ENCODE measurements at regions not wholly inside any gene's neighbourhood (a gene's known extent, or its start where the extent isn't known, plus 50 kb on each side); places are given as distances from the start of the nearest gene placed in this dataset.

GRCh38 chr22:47587861-47588577 is 825.6 kb downstream of the TBC1D22A start:
- DNase-seq (ENCODE audit: low read depth in 2 of 2) = no peak

DNA sequence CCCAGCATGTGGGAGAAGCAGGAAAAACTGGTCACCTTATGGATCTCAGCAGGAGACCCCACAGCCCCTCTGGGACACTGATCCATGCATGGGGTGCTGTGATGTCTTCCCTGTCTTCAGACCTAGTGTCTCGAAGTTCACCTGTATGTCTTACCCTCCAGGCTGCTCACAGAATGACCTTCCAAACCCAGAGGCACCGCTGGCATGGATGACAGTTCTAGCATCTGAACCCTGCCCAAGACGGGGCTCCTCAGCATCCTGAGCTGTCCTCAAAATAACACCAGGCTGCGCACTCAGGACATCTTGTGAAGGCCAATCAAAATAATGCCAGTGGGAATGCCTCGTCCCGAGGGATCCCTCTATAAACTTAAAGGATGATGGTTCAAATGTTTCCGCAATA is 824.9 kb downstream of the TBC1D22A start:
- DNase-seq (ENCODE audit: low read depth in 2 of 2) = no peak

DNA sequence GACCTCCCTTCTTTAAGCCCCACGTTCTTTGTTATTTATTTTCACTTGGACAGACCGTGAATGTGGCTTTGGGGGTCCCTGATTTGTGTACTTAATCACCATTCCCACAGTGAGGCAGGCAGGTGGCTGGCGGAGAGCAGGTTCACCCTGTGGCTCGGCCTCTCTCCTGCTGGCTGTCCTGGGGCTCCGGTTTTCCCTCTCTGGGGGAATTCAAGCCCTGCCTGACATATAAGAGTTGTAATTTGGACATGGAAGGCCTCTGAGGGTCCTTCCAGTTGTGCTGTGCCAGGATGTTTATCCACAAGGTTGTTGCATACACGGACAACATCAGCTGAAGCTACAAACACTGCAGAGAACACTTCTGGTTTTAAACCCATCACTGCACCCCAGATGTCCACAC is 824.5 kb downstream of the TBC1D22A start:
- no peak for DNase-seq (ENCODE audit: low read depth in 2 of 2)

- DNase-seq (ENCODE audit: low read depth in 2 of 2) = no peak
These were observed 823.6 kb downstream of the TBC1D22A start for GRCh38 chr22:47586038-47586437.

- no peak for DNase-seq (ENCODE audit: low read depth in 2 of 2)
These were observed 821.6 kb downstream of the TBC1D22A start for GRCh38 chr22:47583959-47584562.

DNA sequence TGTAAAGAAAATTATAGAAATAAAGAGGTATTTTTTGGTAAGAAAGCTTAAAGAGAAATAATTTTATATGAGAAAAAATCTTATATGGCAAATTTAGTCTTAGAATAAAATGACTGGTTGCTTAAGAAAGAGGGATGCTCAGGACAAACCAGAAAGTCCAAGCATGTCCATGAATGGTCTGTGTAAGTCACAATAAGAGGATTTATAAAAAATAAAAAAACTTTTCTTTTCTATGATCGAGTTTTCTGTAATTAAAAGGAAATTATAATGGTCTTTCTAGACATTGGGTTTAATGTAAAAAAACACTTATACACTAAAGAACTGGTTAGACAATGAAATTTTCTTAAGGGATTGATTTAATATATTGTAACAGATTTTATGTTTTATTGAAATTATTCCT is 819.6 kb downstream of the TBC1D22A start:
- DNase-seq (ENCODE audit: low read depth in 2 of 2) = no peak

GRCh38 chr22:47580121-47580520 is 817.7 kb downstream of the TBC1D22A start:
- no peak for DNase-seq (ENCODE audit: low read depth in 2 of 2)

DNA sequence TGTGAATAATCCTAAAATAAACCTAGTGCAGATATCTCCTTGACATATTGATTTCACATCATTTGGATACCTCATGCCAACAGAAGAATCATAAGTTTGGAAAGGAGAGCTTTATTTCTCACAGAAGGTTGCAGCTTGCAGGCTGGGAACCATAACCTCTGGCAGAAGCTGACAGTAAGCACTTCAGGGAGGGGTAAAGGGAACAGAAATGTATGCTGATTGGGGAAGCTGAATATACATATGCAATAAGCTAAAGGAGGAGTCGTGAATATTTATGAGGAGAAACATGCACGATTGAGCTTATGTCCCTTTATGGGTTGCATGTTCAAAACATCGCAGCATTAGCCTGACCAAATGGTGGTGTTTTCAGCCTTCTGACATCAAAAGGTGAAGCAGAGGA is 814.5 kb downstream of the TBC1D22A start:
- DNase-seq (ENCODE audit: low read depth in 2 of 2) = no peak

GRCh38 chr22:47575291-47575690 is 812.8 kb downstream of the TBC1D22A start:
- no peak for DNase-seq (ENCODE audit: low read depth in 2 of 2)

DNA sequence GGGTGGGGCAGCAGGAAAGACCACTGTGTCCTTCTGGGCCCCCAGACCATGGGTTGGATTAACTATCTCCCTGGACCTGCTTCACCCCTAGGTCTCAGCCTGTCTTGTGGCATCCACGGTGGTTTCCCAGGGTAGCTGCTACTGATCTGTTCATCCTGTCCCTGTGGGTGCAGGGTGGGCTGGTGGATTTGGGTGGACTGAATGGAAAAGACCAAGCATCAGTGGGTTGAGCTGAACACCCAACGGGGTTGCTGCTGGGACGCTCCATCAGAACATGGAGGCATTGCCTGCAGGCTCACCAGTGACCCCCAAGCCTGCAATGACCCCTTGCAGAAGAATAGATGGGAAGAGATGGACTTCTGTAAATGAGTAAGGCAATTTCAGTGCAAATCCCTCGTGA is 812.1 kb downstream of the TBC1D22A start:
- no peak for DNase-seq (ENCODE audit: low read depth in 2 of 2)

DNA sequence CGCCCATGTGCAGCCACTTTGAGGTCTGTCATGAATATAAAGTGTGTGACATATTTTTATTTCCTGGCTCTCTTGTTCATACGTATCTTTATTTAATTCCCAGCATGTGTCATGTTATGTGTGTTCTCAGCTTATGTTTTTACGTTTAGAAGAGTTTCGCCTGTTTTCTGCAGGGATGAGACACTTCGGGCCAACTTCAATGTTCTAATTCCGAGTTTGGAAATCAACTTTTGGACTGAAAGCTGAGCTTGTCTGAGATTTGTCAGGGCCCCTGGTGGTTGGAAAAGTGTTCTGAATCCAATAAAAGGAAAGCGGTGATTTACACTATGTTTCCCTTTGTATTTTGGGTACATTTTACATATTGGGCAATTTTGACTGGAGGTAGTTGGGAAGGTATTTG is 810.7 kb downstream of the TBC1D22A start:
- DNase-seq (ENCODE audit: low read depth in 2 of 2) = no peak

DNA sequence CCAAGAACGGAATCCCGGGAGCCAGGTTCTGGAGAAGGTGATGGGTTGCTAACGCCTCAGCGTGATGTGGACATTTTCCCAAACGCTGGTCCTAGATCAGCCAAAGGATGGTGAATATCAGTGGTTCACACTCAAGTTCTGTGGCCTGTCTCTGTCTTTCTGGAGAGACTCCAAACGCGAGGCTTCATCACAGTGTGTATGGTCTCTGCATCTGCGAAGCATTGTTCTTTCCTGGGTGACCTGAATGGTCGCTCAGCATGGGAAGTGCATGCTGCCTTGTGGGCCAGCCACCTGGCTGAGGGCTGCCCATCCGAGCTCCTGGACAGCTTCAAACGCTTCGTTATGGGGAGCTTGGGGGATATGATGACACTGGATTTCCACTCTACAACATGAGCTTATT is 810.0 kb downstream of the TBC1D22A start:
- DNase-seq (ENCODE audit: low read depth in 2 of 2) = no peak

DNA sequence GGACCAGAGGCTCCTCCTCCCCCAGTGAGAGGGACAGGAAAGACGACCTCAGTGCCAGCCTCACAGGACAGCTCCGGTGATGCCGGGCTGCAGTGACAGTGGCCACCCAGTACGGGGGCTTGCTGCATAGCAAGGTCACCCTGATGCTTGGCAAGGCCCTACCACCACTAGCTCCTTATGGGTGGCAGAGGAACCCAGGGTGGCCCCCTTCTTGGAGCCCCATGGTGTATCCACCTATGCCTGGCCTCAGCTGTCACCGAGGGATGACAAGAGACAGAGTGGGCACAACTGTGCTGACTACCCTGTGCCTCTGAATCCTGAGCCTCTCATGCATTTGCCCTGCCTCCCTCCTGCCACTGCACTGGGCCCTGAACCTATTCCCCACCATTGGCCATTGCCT is 809.2 kb downstream of the TBC1D22A start:
- no peak for DNase-seq (ENCODE audit: low read depth in 2 of 2)

- DNase-seq (ENCODE audit: low read depth in 2 of 2) = no peak
These were observed 808.4 kb downstream of the TBC1D22A start for GRCh38 chr22:47570851-47571250.

DNA sequence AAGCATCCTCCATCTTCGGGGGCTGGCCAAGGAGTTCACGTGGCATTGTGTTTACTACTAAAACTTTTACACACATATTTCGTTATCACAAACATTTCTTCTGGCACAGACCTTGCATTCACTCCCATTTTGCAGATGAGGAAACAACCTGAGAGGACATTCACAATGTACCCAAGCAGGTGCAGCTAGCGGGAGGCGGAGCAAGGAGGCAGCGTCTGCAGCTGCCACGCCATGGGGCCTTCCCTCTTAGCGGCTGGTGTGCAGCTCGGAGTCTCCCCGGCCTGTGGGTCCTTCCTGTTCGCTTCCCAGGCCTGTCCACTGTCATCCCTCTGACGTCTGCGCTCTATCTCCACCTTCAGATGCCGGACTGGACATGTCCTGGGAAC is 807.8 kb downstream of the TBC1D22A start:
- no peak for DNase-seq (ENCODE audit: low read depth in 2 of 2)

DNA sequence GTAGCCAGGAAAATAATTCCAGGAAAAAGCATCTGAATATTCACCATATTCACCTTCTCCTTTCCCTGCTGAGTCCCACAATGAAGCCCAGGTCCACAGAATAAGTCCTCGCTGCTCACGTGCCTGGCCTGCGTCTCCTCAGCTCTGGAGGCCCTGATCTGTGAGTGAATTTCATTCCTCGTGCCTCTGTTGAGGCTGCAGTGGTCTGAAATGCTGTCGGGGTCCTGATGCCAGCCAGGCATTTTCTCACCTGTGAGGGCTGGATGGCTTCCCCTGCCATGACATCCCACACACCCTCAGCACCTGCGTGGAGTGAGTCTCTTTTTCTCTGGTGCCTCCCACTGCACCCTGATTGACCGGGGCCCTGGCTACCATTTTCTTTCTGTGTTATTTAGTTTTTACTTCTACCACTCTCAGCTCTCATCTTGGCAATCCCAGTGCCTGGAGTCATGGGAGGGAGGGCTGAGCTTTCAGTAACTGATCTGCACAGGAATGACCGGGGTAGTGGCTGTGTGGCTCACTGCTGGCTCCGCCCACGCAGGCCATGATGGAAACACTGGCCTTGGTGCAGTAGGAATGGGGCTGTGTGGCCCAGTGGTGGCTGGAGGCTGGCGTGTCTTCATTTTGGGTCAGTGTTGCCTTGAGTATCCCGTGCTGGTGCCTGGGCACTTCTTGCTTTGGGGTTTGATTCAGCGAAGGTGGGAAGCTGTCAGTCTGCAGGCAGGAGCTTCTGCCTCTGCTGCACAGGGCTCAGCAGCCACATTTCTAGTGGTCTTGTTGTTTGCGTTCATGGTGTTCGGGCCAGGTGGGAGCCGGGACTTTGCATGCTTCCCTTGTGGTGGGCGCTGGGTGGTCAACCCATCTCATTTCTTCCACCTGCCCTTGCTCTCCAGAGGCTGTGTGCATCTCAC is 807.2 kb downstream of the TBC1D22A start:
- no peak for DNase-seq (ENCODE audit: low read depth in 2 of 2)

DNA sequence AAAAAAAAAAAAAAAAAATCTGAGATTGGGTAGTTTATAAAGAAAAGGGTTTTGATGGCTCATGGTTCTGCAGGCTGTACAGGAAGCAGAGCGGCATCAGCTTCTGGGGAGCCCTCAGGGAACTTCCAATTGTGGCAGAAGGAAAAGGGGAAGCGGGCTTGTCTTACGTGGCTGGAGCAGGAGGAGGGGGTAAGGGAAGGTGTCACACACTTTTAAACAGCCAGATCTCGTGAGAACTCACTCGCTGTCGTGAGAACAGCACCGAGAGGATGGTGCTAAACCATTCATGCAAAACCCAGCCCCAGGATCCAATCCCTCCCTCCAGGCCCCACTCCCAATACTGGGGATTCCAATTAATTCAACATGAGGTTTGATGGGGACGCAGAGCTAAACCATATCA is 806.2 kb downstream of the TBC1D22A start:
- no peak for DNase-seq (ENCODE audit: low read depth in 2 of 2)

GRCh38 chr22:47567126-47568090 is 805.0 kb downstream of the TBC1D22A start:
- DNase-seq (ENCODE audit: low read depth in 2 of 2) = no peak

GRCh38 chr22:47566491-47566890 is 804.0 kb downstream of the TBC1D22A start:
- no peak for DNase-seq (ENCODE audit: low read depth in 2 of 2)

- no peak for DNase-seq (ENCODE audit: low read depth in 2 of 2)
These were observed 803.2 kb downstream of the TBC1D22A start for GRCh38 chr22:47565607-47566006.

DNA sequence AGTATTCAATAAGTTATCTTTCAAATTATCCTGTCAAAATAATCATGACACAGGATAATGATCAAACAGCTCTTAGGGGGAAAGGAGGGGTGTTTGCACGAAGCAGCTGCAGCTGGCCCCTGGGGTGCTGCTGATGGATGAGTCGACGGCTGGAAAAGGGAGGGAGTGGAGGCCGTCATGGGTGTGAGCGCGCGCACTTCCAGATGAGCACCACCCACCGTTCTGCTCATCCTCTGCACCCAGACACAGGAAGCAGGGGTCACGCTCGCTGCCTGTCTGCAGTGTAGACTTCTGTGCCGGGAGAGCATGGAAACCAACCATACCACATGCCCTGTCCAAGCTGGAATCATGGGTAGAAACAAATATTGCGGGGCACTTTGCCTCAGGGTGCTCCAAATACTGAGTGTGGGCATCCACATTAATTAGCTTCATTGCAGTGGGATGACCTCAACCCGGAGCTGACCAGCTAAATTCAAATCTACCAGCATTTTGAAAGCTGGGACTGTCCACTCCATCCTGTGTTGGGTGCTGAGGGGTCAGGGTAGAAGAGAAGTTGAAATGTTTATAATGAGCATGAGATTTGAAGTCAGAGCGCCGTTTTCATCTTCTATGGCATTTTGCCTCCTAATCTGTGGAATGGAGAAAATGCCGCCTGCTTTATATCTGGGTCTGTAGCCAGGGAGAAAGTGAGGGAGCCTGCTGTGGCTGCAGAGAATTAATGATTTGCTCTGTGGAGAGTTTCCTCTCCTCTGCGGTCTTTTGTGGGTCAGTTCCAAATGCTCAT is 802.4 kb downstream of the TBC1D22A start:
- no peak for DNase-seq (ENCODE audit: low read depth in 2 of 2)
